SK-N-SH (cell line): ENCODE measurements at regions not wholly inside any gene's neighbourhood (a gene's known extent, or its start where the extent isn't known, plus 50 kb on each side); places are given as distances from the start of the nearest gene placed in this dataset.
"Not testable (repeated sequence)": the region's sequence is repeated elsewhere in the genome, so short reads cannot be mapped to it uniquely, and the experiment has no call there.

Experiments
- CTCF ChIA-PET: fragments of 300-600, 350-600 bp; formaldehyde crosslinking; extraction: SDS; loops from one replicate; lab custom pipeline; 2021; lab: Yijun Ruan, JAX
- POLR2A ChIA-PET: fragments of 350-600 bp; sonication (Branson Sonifier 250); formaldehyde crosslinking; extraction: SDS; loops from one replicate; lab custom pipeline; 2020; ENCODE audit warnings: antibody characterized with exemption, inconsistent platforms; lab: Yijun Ruan, JAX
- DNase-seq: peaks from one replicate; pipeline ENCODE4 v3.0.0; 2012
- H2AFZ ChIP-seq: fragments of 200-600 bp; sonication (generic); 2 replicates; pipeline ENCODE4 v1.8.1; 2016; ENCODE audit warnings: antibody characterized with exemption, mild to moderate bottlenecking, low read depth
- H3F3A ChIP-seq: fragments of 200-600 bp; sonication (generic); replicated peaks from 2 replicates; pipeline ENCODE3; 2016; ENCODE audit warnings: antibody characterized with exemption, mild to moderate bottlenecking; ENCODE audit not compliant: insufficient read depth
- H3K27ac ChIP-seq, 2 experiments: fragments of 200-500 bp in 1 of 2; fragments of 200-600 bp in 1 of 2; sonication (Bioruptor generic) in 1 of 2; sonication (generic), shearing (Covaris generic) in 1 of 2; 2 replicates each; pipeline versions ENCODE4 v1.5.1 to v1.6.1; 2014 to 2016; ENCODE audit warnings: low read depth in 2 of 2, inconsistent platforms in 1 of 2, low read length in 1 of 2, mild to moderate bottlenecking in 1 of 2, mixed read lengths in 1 of 2
- H3K27me3 ChIP-seq: fragments of 200-600 bp; sonication (generic), shearing (Covaris generic); 2 replicates; pipeline ENCODE4 v1.6.1; 2016; ENCODE audit warnings: mixed run types; ENCODE audit not compliant: insufficient read depth
- H3K36me3 ChIP-seq, 2 experiments: fragments of 200-500 bp in 1 of 2; fragments of 200-600 bp in 1 of 2; sonication (Bioruptor generic) in 1 of 2; sonication (generic) in 1 of 2; replicated peaks in 1 of 2; 2 replicates each; pipeline versions ENCODE3 to v1.5.1; 2014 to 2016; ENCODE audit warnings: low read length in 1 of 2, mild to moderate bottlenecking in 1 of 2; ENCODE audit not compliant: insufficient read depth in 2 of 2, control insufficient read depth in 1 of 2
- H3K4me1 ChIP-seq, 2 experiments: fragments of 200-500 bp in 1 of 2; fragments of 200-600 bp in 1 of 2; sonication (Bioruptor generic) in 1 of 2; sonication (generic), shearing (Covaris generic) in 1 of 2; 2 replicates each; pipeline versions ENCODE4 v1.5.1 to v1.6.1; 2014 to 2016; ENCODE audit warnings: low read depth in 1 of 2, low read length in 1 of 2, mixed run types in 1 of 2; ENCODE audit not compliant: insufficient read depth in 2 of 2, control insufficient read depth in 1 of 2
- H3K4me2 ChIP-seq: fragments of 200-600 bp; sonication (generic), shearing (Covaris generic); 2 replicates; pipeline ENCODE4 v1.6.1; 2017; ENCODE audit warnings: mixed run types
- H3K4me3 ChIP-seq, 2 experiments: fragments of 200-500 bp in 1 of 2; fragments of 200-600 bp in 1 of 2; sonication (Bioruptor generic) in 1 of 2; sonication (generic), shearing (Covaris generic) in 1 of 2; 2 replicates each; pipeline versions ENCODE4 v1.5.1 to v1.8.1; 2014 to 2016; ENCODE audit warnings: low read depth in 2 of 2, inconsistent platforms in 1 of 2, low read length in 1 of 2, mild to moderate bottlenecking in 1 of 2, mixed read lengths in 1 of 2, moderate library complexity in 1 of 2
- H3K79me2 ChIP-seq: fragments of 200-600 bp; sonication (generic); 2 replicates; pipeline ENCODE4 v1.8.1; 2017; ENCODE audit warnings: mild to moderate bottlenecking; ENCODE audit not compliant: insufficient read depth
- H3K9ac ChIP-seq: fragments of 200-600 bp; sonication (generic); 2 replicates; pipeline ENCODE4 v1.6.1; 2017; ENCODE audit warnings: mixed run types
- H3K9me2 ChIP-seq: fragments of 200-600 bp; sonication (generic); 2 replicates; pipeline ENCODE4 v1.6.1; 2017; ENCODE audit warnings: mixed run types
- H3K9me3 ChIP-seq: fragments of 200-600 bp; sonication (generic); 2 replicates; pipeline ENCODE4 v1.6.1; 2017; ENCODE audit warnings: mixed run types, mild to moderate bottlenecking, moderate library complexity
- H4K20me1 ChIP-seq: fragments of 200-600 bp; sonication (generic); 2 replicates; pipeline ENCODE4 v1.6.1; 2017; ENCODE audit warnings: mild to moderate bottlenecking, mixed run types; ENCODE audit not compliant: insufficient read depth
- EZH2phosphoT487 ChIP-seq: fragments of 200-600 bp; sonication (generic); IDR thresholded peaks from 2 replicates; pipeline ENCODE4 v1.6.1; 2017; ENCODE audit warnings: low read depth, mixed run types, mild to moderate bottlenecking, antibody characterized with exemption, moderate library complexity, borderline replicate concordance
- FOSL2 ChIP-seq: IDR thresholded peaks from 2 replicates; pipeline ENCODE4 v1.4.0; 2012; ENCODE audit warnings: low read depth, mild to moderate bottlenecking, moderate library complexity, borderline replicate concordance
- JUND ChIP-seq: IDR thresholded peaks from 2 replicates; pipeline ENCODE4 v1.4.0; 2012
- MXI1 ChIP-seq: IDR thresholded peaks from 2 replicates; pipeline ENCODE4 v1.6.1; 2012; ENCODE audit warnings: mild to moderate bottlenecking, low read depth, low read length, improper control_type of control experiment
- RAD21 ChIP-seq: IDR thresholded peaks from 2 replicates; pipeline ENCODE4 v1.6.1; 2012; ENCODE audit warnings: mild to moderate bottlenecking, low read length
- RFX5 ChIP-seq: IDR thresholded peaks from 2 replicates; pipeline ENCODE4 v1.6.1; 2012; ENCODE audit warnings: mild to moderate bottlenecking, improper control_type of control experiment, low read length
- SMC3 ChIP-seq: IDR thresholded peaks from 2 replicates; pipeline ENCODE4 v1.6.1; 2012; ENCODE audit warnings: low read depth, low read length, improper control_type of control experiment
- WGBS: methylation state at CpG from one replicate; pipeline ENCODE4 v1.1.6; 2017; ENCODE audit warnings: low lambda C conversion rate; 5-methylcytosine and 5-hydroxymethylcytosine counted together
- TF ChIP-seq, protein P1 (sequence below): IDR thresholded peaks from 2 replicates; pipeline ENCODE4 v1.6.1; 2012; ENCODE audit warnings: mild to moderate bottlenecking, low read depth, low read length, moderate library complexity

DNA sequence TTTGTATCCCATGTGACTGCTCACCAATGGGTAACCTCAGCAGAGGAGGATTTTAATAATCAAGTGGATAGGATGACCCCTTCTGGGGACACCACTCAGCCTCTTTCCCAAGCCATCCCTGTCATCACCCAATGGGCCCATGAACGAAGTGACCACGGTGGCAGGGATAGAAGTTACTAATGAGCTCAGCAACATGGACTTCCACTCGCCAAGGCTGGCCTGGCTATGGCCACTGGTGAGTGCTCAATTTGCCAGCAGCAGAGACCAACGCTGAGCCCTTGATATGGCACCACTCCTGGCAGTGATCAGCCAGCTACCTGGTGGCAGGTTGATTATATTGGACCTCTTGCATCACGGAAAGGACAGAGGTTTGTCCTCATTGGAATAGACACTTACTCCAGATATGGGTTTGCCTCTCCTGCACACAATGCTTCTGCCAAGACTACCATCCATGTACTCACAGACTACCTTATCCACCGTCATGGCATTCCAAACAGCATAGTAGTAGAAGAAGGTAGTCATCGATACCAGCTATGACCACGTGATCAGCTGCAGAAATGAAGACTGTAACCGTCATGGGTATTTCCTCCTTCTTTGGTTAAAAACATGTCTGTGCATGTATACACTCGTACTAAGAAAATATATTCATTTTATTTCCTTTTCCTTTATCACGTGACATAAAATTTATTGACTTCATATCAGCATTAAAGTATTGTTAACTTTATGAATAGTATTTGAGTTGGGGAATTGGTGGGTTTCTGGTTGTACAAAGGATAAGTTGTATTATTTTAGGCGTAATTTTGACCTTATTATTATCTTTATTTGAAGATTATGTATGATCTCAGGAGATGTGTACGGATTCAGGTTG, 562.6 kb downstream of the PTPRU start (continued):
- TF ChIP-seq, protein P1, sequence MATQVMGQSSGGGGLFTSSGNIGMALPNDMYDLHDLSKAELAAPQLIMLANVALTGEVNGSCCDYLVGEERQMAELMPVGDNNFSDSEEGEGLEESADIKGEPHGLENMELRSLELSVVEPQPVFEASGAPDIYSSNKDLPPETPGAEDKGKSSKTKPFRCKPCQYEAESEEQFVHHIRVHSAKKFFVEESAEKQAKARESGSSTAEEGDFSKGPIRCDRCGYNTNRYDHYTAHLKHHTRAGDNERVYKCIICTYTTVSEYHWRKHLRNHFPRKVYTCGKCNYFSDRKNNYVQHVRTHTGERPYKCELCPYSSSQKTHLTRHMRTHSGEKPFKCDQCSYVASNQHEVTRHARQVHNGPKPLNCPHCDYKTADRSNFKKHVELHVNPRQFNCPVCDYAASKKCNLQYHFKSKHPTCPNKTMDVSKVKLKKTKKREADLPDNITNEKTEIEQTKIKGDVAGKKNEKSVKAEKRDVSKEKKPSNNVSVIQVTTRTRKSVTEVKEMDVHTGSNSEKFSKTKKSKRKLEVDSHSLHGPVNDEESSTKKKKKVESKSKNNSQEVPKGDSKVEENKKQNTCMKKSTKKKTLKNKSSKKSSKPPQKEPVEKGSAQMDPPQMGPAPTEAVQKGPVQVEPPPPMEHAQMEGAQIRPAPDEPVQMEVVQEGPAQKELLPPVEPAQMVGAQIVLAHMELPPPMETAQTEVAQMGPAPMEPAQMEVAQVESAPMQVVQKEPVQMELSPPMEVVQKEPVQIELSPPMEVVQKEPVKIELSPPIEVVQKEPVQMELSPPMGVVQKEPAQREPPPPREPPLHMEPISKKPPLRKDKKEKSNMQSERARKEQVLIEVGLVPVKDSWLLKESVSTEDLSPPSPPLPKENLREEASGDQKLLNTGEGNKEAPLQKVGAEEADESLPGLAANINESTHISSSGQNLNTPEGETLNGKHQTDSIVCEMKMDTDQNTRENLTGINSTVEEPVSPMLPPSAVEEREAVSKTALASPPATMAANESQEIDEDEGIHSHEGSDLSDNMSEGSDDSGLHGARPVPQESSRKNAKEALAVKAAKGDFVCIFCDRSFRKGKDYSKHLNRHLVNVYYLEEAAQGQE, result no peak
- TF ChIP-seq, all 33 proteins: peak for 0

DNA sequence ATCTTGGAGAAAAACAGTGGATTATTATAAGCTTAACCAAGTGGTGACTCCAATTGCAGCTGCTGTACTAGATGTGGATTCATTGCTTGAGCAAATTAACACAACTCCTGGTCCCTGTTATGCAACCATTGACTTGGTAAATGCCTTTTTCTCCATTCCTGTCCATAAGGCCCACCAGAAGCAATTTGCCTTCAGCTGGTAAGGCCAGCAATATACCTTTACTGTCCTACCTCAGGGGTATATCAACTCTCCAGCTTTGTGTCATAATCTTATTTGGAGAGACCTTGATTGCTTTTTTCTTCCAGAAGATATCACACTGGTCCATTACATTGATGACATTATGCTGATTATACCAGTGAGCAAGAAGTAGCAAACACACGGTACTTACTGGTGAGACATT, 560.8 kb downstream of the PTPRU start:
- POLR2A ChIA-PET, H3F3A ChIP-seq, H4K20me1 ChIP-seq, DNase-seq, H3K27me3 ChIP-seq, CTCF ChIA-PET, H3K9ac ChIP-seq, H3K27ac ChIP-seq, H3K9me2 ChIP-seq, H3K9me3 ChIP-seq, H3K4me3 ChIP-seq, H2AFZ ChIP-seq, H3K79me2 ChIP-seq, H3K36me3 ChIP-seq, H3K4me2 ChIP-seq: not testable (repeated sequence)
- WGBS, result 47% methylated on average over 1 of the region's 1 CpG
- peaks cover 0 to 13% of the 10 kb centered on the region in 2 experiments; a peak in 2 of 4 replicates for H3K4me1 ChIP-seq

DNA sequence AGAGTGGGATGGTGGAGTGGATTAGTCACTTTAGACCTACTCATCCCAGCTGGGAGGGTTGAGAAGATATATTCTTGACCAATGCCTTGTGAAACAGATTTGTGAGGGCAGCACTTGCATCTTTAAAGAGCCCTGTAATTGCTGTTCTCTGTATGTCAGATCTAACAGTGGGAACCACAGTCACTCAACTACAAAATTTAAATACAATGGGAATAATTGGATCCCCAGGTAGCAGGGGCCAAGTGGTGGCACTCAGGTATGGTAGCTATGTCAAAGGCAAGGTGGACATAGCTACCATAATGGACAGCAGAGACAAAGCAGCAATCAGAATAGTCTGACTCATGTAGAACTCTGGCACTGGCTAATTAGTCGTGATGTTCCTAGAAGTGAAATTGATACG, 559.6 kb downstream of the PTPRU start:
- H2AFZ ChIP-seq, H3K27ac ChIP-seq, H3F3A ChIP-seq, H3K36me3 ChIP-seq, H3K27me3 ChIP-seq, H3K4me3 ChIP-seq, H3K9ac ChIP-seq, H3K9me2 ChIP-seq, H3K4me1 ChIP-seq, H3K4me2 ChIP-seq, POLR2A ChIA-PET, H3K9me3 ChIP-seq, H3K79me2 ChIP-seq, DNase-seq, H4K20me1 ChIP-seq: not testable (repeated sequence)
- CTCF ChIA-PET, result interaction anchor here (3.4 kb wide), 1 partner anchor 290 kb away, joined by 33 read pairs; no protein-coding TSS in a partner anchor
- WGBS, result 16% methylated on average over 2 of the region's 2 CpGs

DNA sequence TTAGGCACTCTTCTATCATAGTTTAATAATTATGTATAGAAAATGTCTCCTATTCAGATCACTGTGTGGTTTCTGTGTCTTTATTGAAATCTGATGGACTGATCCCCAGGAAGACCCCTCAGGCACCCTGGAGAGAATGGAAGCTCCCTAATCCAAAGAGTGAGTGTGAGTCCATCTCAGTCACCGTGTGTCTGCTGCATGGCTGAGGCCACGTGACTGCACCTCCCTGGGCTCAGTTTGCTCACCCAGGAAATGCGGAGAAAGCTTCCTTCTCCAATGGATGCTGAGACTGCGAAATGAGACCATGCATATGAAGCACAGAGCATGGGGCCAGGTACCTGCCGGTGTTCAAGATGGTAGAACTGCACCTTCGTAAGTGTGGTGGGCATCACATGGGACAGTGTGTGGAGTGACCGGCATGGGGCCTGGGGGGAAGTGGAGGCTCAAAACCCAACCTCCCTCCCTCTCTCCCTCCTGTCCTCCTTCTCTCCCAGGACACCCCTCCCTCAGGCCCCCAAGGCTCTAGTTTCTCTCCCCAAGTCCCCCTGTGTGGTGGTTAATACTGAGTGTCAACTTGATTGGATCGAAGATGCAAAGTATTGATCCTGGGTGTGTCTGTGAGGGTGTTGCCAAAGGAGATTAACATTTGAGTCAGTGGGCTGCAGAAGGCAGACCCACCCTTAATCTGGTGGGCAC, 557.5 kb downstream of the PTPRU start:
- H3K4me3 ChIP-seq, result no peak overlapping the region
- POLR2A ChIA-PET, result no interaction called here
- H3K27me3 ChIP-seq, result no peaks in the 10 kb centered on the region
- H3K4me2 ChIP-seq, result no peak overlapping the region
- no peaks in the 10 kb centered on the region for H3K9me3 ChIP-seq
- no peak overlapping the region for H3K27ac ChIP-seq
- no peak for DNase-seq
- peaks cover 0 to 12% of the 10 kb centered on the region in 2 experiments; a peak in 1 of 4 replicates for H3K4me1 ChIP-seq
- H3K36me3 ChIP-seq, result no peaks in the 10 kb centered on the region
- no peak overlapping the region for H2AFZ ChIP-seq
- no peaks in the 10 kb centered on the region for H3F3A ChIP-seq
- no peak overlapping the region for H3K9ac ChIP-seq
- H3K9me2 ChIP-seq, result no peaks in the 10 kb centered on the region
- no peaks in the 10 kb centered on the region for H4K20me1 ChIP-seq
- no peaks in the 10 kb centered on the region for H3K79me2 ChIP-seq
- 43% methylated on average over 7 of the region's 8 CpGs for WGBS
- CTCF ChIA-PET, result interaction anchor here (0.7 to 4.4 kb wide), 58 partner anchors 10 to 586 kb away, joined by 3 to 58 read pairs (median 5); no protein-coding TSS in a partner anchor
- TF ChIP-seq MXI1 (no peak), RFX5 (no peak), FOSL2 (no peak), RAD21 (no peak), SMC3 (no peak), EZH2phosphoT487 (no peak), JUND (no peak)
- TF ChIP-seq, protein P1, result no peak
